Skeletal muscle tissue (tissue), 3 donors: ENCODE measurements at regions not wholly inside any gene's neighbourhood (a gene's known extent, or its start where the extent isn't known, plus 50 kb on each side); places are given as distances from the start of the nearest gene placed in this dataset.

Experiments
- H3K27ac ChIP-seq: one replicate; pipeline ENCODE4 v1.7.0; 2013; ENCODE audit warnings: mild to moderate bottlenecking, low read depth, low read length, inconsistent platforms
- H3K27me3 ChIP-seq, 3 donors: one replicate each; pipeline ENCODE4 v1.7.0; 2013; ENCODE audit warnings: low read length in 3 of 3; ENCODE audit not compliant: control insufficient read depth in 3 of 3, insufficient read depth in 3 of 3
- H3K36me3 ChIP-seq, 3 donors: one replicate each; pipeline ENCODE4 v1.7.0; 2013; ENCODE audit warnings: low read length in 3 of 3; ENCODE audit not compliant: control insufficient read depth in 3 of 3, insufficient read depth in 3 of 3
- H3K4me1 ChIP-seq, 3 donors: one replicate each; pipeline ENCODE4 v1.7.0; 2013; ENCODE audit warnings: low read length in 3 of 3, mild to moderate bottlenecking in 3 of 3; ENCODE audit not compliant: control insufficient read depth in 3 of 3, insufficient read depth in 3 of 3
- H3K4me3 ChIP-seq, 3 donors: one replicate each; pipeline ENCODE4 v1.7.0; 2013; ENCODE audit warnings: low read length in 3 of 3
- H3K9ac ChIP-seq, 3 donors: one replicate each; pipeline ENCODE4 v1.7.0; 2013; ENCODE audit warnings: low read length in 3 of 3, mild to moderate bottlenecking in 3 of 3, moderate library complexity in 2 of 3, low read depth in 1 of 3
- H3K9me3 ChIP-seq, 3 donors: one replicate each; pipeline ENCODE4 v1.7.0; 2013; ENCODE audit warnings: low read length in 3 of 3; ENCODE audit not compliant: control insufficient read depth in 3 of 3
- donor health status: Osteomylitis.

DNA sequence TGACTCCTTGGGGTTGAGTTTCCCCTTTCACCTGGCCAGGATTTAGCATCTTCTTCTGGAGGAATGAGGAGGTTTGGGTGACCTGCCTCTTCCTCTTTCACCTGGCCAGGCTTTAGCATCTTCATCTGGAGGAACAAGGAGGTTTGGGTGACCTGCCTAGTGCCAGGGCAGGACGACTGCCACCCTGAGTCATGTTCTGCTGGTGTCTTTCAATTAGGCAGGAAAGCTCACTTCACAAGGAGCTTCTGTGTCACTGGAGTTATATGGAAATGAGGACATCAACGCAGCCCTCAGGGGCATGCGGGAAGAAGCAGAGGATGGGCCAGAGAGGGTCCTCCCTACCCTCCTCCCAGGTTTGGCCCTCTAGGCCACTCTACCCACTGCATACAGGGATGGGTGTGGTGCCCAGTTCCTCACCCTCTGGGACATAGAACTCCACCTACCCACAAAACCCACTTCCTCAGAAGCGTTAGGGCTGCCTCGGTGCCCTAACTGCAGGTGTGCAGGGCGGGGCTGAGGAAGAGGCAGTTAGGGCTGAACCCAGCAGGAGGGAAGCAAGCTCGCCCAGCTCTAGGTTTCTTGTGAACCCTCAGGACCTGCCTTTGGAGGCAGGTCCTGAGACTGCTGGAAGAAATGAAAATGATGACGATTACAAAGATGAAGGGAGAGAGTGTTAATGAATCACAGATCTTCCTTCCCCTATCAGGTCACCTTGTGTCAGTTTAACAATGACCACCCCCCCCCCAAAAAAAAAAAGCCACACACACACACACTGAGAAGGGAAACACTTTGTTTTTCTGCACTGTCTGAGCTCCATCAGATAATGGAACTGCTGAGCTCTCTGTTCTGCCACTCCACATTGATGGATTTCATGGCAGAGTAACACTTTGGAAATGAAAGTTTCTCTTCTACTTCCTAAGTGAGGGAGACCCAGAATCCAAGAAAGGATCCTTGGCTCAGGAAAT is 71.0 kb downstream of the ARL4C start:
- Histone ChIP-seq H3K4me3 (no peak overlapping the region), H3K9ac (no peak overlapping the region), H3K9me3 (no peaks in the 10 kb centered on the region), H3K4me1 (peaks cover 0 to 5% (median 0%) of the 10 kb centered on the region in 3 donors), H3K27ac (no peak overlapping the region), H3K27me3 (no peaks in the 10 kb centered on the region), H3K36me3 (no peaks in the 10 kb centered on the region)

DNA sequence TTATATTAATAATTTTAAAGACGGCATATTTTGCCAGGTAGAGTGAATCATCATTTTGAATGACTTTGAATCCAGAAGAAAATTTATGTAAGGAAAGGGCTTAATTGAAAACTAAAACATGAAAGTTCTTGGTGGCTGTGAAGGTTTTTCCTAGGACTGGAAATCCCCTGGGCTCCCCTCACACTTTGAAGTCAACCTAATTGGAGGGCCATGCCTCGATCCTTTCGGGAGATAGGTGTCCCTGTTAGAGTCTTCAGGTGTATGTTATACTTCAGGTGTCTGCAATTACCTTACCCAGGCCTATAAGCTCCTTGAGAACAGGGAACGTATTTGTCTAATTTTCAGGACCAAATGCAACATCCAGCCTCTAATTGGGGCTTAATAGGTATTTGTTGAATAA is 73.0 kb downstream of the ARL4C start:
- no peak overlapping the region for H3K4me3 ChIP-seq
- H3K9ac ChIP-seq = no peak overlapping the region
- no peaks in the 10 kb centered on the region for H3K36me3 ChIP-seq
- H3K9me3 ChIP-seq = no peaks in the 10 kb centered on the region
- peaks cover 0 to 5% (median 0%) of the 10 kb centered on the region in 3 donors for H3K4me1 ChIP-seq
- no peak overlapping the region for H3K27ac ChIP-seq
- H3K27me3 ChIP-seq = no peaks in the 10 kb centered on the region

DNA sequence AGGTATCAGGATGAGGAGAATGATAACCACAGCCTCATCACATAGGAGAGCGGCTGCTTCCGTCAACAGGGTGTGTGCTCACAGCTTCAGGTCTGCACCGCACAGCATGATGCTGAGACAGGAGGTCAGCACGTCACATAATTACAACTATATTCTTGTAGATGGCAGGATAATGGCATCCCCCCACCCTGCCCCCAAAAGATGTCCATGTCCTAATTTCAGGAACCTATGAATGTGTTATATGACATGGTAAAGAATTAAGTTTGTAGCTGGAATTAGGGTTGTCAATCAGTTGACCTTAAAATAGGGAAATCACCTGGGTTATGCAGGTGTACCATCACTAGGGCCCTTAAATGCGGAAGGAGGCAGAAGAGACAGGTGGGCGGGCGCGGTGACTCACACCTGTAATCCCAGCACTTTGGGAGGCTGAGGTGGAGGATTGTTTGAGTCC is 73.9 kb downstream of the ARL4C start:
- no peaks in the 10 kb centered on the region for H3K9me3 ChIP-seq
- H3K36me3 ChIP-seq = no peaks in the 10 kb centered on the region
- no peak overlapping the region for H3K9ac ChIP-seq
- no peak overlapping the region for H3K4me3 ChIP-seq
- H3K27me3 ChIP-seq = no peaks in the 10 kb centered on the region
- H3K27ac ChIP-seq = no peak overlapping the region
- peaks cover 0 to 5% (median 0%) of the 10 kb centered on the region in 3 donors for H3K4me1 ChIP-seq

DNA sequence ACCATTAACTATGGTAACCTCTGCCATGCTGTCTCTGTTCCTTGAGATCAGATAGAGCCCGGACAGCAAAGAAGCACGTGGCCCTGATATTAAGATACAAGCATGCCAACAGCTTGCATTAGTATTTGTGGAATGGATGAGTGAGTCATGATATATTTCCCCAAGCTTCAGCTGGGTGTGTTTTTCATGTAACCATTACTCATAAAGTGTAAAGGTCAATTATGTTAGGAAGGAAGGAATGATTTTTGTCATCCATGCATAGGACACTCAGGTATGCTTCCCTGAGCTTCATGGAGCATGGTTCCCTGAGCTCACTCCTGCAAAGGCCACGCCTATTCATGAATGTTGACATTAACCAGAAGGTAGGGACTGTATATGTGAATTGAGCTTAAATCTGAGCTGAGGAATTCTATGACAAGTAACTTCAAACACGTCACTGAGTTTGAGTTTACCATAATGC is 74.6 kb downstream of the ARL4C start:
- Histone ChIP-seq H3K4me3 (no peak overlapping the region), H3K27me3 (no peaks in the 10 kb centered on the region), H3K36me3 (no peaks in the 10 kb centered on the region), H3K4me1 (peaks cover 0 to 5% (median 0%) of the 10 kb centered on the region in 3 donors), H3K9ac (no peak overlapping the region), H3K27ac (no peak overlapping the region), H3K9me3 (no peaks in the 10 kb centered on the region)

DNA sequence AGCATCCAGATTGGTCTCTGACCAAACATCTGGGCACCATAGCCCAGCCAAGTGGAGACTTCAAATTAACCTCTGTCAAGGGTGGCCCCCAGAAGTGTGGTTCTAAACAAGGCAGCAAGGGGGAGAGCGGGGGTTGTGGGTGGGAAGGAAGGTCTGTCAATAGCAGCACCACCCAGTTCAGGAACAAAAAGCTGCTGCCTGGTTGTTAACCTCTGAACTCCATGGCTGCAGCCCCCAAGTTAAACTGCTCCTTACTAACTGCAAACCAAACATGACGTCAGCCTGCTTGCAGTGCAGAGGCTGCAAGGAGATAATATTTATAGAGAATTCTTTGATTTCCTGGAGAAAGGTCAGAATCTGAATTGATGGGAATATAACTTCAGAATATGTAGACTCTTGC is 76.5 kb downstream of the ARL4C start:
- peaks cover 0 to 5% (median 0%) of the 10 kb centered on the region in 3 donors for H3K4me1 ChIP-seq
- no peaks in the 10 kb centered on the region for H3K36me3 ChIP-seq
- no peak overlapping the region for H3K27ac ChIP-seq
- H3K4me3 ChIP-seq = no peak overlapping the region
- no peaks in the 10 kb centered on the region for H3K9me3 ChIP-seq
- no peak overlapping the region for H3K9ac ChIP-seq
- no peaks in the 10 kb centered on the region for H3K27me3 ChIP-seq

DNA sequence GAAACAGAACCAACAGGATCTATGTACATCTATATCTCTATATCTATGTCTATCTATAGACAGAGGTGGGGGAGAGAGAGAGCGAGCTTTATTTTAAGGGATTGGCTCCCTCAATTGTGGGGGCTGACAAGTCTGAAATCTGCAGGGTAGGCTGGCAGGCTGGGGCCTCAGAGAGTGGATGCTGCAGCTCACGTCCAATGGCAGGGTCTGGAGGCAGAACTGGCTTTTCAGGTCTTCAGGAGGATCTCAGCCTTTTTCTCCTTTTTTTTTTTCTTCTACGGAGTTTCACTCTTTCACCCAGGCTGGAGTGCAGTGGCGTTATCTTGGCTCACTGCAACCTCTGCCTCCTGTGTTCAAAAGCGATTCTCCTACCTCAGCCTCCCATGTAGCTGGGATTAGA is 77.2 kb downstream of the ARL4C start:
- H3K27me3 ChIP-seq = no peaks in the 10 kb centered on the region
- H3K4me1 ChIP-seq = peaks cover 0 to 5% (median 0%) of the 10 kb centered on the region in 3 donors
- no peaks in the 10 kb centered on the region for H3K36me3 ChIP-seq
- H3K9ac ChIP-seq = no peak overlapping the region
- no peaks in the 10 kb centered on the region for H3K9me3 ChIP-seq
- no peak overlapping the region for H3K4me3 ChIP-seq
- H3K27ac ChIP-seq = no peak overlapping the region

DNA sequence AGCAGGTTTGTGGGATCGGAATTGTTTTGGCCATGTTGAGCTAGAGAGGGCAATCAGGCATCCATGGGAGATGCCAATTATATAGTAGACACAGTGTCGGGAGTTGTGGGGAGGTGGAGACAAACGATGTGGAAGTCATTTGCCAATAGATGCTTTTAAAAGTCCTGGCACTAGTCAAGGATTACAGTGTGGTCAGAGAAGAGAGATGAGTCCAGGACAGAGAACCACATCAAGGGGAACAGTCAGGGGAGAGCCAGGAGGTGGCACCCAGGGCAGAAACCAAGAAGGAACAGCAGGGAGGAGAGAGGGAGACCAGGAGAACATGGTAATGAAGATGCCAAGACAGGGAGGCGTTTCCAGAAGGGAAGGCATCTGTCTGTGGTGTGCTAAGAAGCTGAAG is 81.2 kb downstream of the ARL4C start:
- H3K4me3 ChIP-seq = no peak overlapping the region
- H3K9ac ChIP-seq = no peak overlapping the region
- no peaks in the 10 kb centered on the region for H3K27me3 ChIP-seq
- H3K9me3 ChIP-seq = no peaks in the 10 kb centered on the region
- no peaks in the 10 kb centered on the region for H3K36me3 ChIP-seq
- no peak overlapping the region for H3K27ac ChIP-seq
- no peaks in the 10 kb centered on the region for H3K4me1 ChIP-seq

DNA sequence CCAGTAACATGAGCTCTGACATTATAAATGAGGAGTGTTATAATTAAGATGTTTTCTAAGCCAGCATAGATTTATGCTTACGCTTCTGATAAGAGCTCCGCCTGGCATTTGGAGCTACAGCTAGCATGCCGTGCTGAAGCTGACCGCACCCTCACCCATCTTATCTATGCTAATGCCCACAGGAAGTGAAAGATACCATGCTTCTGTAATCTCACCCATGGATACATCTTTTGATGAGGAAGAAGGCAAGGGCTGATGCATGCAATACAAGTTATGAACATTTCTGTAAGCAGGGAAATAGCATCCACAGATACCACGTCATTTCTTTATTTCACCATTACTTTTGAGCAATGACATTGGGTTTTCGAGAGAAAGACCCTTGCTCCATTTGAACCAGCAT is 82.3 kb downstream of the ARL4C start:
- no peaks in the 10 kb centered on the region for H3K36me3 ChIP-seq
- no peak overlapping the region for H3K27ac ChIP-seq
- H3K27me3 ChIP-seq = no peaks in the 10 kb centered on the region
- no peak overlapping the region for H3K4me3 ChIP-seq
- H3K9me3 ChIP-seq = no peaks in the 10 kb centered on the region
- no peak overlapping the region for H3K9ac ChIP-seq
- H3K4me1 ChIP-seq = no peaks in the 10 kb centered on the region

DNA sequence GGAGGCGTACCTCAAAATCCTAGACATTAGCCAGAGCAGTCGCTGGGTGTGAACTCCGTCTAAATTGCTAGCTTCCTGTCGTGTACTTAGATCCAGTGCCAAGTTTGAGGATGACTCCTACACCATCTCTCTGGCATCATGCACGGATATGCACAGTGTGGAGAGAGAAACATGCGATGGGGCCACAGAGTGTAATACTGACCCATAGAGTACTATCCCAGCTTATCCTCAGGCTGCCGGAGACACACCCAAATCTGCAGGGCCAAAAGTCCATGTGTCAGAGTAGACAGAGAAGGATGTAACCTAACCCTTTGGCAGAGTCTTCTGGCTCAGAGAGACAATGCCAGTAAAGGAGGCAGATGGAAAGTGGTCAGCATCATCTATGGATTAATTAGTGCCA is 84.2 kb downstream of the ARL4C start:
- H3K9me3 ChIP-seq = no peaks in the 10 kb centered on the region
- no peaks in the 10 kb centered on the region for H3K27me3 ChIP-seq
- H3K9ac ChIP-seq = no peak overlapping the region
- no peaks in the 10 kb centered on the region for H3K36me3 ChIP-seq
- no peaks in the 10 kb centered on the region for H3K4me1 ChIP-seq
- no peak overlapping the region for H3K4me3 ChIP-seq
- no peak overlapping the region for H3K27ac ChIP-seq

DNA sequence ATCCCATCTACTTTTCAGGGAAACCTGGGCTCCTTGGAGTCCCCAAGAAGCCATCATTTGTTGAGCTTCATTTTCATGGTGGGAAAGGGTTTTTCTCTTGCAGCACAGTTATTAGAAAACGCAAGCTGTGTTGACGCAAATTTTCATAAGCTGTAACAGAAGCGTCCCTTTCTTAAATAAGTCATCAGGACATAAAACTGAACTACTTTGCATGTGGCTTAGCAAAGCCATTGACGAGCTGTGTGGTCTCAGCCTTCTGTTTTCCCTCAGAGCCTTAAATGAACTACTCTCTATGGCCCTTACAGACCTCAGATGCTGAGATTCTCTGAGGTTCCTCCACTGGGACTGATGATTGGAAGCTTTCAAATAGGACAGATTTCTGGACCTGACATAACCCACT is 85.1 kb downstream of the ARL4C start:
- H3K36me3 ChIP-seq = no peaks in the 10 kb centered on the region
- no peaks in the 10 kb centered on the region for H3K4me1 ChIP-seq
- no peak overlapping the region for H3K4me3 ChIP-seq
- H3K27me3 ChIP-seq = no peaks in the 10 kb centered on the region
- no peaks in the 10 kb centered on the region for H3K9me3 ChIP-seq
- H3K27ac ChIP-seq = no peak overlapping the region
- no peak overlapping the region for H3K9ac ChIP-seq
